ENCODE measurements at regions not wholly inside any gene's neighbourhood (a gene's known extent, or its start where the extent isn't known, plus 50 kb on each side); places are given as distances from the start of the nearest gene placed in this dataset.

DNA sequence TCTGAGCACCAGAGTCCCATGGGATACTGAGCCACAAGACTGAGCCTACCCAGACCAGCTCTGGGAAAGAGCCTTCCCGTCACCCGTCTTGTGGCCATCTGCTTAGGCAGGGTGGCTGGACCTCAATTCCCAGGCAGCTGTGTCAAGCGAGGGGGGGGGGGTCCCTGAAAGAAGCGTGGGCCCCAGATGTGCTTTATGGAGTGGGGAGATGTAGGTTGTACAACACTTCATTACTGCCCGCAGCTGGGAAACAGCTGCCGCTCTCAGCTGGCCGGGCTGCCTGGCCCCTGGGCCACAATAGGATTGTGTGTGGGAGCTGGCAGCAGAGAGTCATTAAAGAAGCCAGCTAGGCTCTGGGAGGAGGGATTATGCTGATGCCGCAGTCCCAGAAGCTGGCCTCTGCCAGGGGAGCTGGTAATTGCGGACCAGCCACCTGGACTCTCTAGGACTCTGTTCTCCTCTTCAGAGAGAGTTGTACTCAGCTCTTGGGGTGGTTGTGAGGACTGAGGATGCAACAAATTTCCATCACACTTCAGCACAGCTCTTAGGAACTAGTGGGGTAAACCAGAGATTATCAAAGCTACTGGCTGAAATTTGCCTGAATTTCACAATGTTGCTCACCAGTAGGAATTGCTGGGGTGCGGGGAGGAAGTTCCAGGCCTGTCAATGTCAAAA is 145.4 kb downstream of the GADD45G start:
- no peak overlapping the region for H2AFZ ChIP-seq (ENCODE audit: low read depth, low read length, severe bottlenecking)
- H3K4me3 ChIP-seq (ENCODE audit: insufficient read depth, low read length, poor library complexity, severe bottlenecking) = no peak overlapping the region
- no peaks in the 10 kb centered on the region for H3K27me3 ChIP-seq (ENCODE audit: low read length)
- H3K9me2 ChIP-seq (replicated peaks; ENCODE audit: insufficient read depth, low read length) = no peaks in the 10 kb centered on the region
- H3K9me3 ChIP-seq (ENCODE audit: insufficient read depth, low read length) = no peaks in the 10 kb centered on the region
- no peaks in the 10 kb centered on the region for H4K20me1 ChIP-seq (ENCODE audit: low read depth, low read length)
- no peaks in the 10 kb centered on the region for H3K36me3 ChIP-seq (ENCODE audit: low read length)
- H3K79me2 ChIP-seq (ENCODE audit: insufficient read depth, low read length) = no peaks in the 10 kb centered on the region
- H3K27ac ChIP-seq (ENCODE audit: low read depth, low read length) = no peak overlapping the region
- TF ChIP-seq, protein P1, sequence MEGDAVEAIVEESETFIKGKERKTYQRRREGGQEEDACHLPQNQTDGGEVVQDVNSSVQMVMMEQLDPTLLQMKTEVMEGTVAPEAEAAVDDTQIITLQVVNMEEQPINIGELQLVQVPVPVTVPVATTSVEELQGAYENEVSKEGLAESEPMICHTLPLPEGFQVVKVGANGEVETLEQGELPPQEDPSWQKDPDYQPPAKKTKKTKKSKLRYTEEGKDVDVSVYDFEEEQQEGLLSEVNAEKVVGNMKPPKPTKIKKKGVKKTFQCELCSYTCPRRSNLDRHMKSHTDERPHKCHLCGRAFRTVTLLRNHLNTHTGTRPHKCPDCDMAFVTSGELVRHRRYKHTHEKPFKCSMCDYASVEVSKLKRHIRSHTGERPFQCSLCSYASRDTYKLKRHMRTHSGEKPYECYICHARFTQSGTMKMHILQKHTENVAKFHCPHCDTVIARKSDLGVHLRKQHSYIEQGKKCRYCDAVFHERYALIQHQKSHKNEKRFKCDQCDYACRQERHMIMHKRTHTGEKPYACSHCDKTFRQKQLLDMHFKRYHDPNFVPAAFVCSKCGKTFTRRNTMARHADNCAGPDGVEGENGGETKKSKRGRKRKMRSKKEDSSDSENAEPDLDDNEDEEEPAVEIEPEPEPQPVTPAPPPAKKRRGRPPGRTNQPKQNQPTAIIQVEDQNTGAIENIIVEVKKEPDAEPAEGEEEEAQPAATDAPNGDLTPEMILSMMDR (IDR thresholded peaks at IDR 0.05; ENCODE audit: insufficient read depth, low read length, poor library complexity, severe bottlenecking) = no peak
- TF ChIP-seq EZH2phosphoT487 (conservative IDR thresholded peaks at IDR 0.05; ENCODE audit: low read length) = no peak
- no peak overlapping the region for H3K9ac ChIP-seq (ENCODE audit: low read length)
- H3F3A ChIP-seq (ENCODE audit: insufficient read depth) = no peaks in the 10 kb centered on the region
- no peak overlapping the region for H3K4me2 ChIP-seq (ENCODE audit: low read depth, low read length, poor library complexity, severe bottlenecking)

DNA sequence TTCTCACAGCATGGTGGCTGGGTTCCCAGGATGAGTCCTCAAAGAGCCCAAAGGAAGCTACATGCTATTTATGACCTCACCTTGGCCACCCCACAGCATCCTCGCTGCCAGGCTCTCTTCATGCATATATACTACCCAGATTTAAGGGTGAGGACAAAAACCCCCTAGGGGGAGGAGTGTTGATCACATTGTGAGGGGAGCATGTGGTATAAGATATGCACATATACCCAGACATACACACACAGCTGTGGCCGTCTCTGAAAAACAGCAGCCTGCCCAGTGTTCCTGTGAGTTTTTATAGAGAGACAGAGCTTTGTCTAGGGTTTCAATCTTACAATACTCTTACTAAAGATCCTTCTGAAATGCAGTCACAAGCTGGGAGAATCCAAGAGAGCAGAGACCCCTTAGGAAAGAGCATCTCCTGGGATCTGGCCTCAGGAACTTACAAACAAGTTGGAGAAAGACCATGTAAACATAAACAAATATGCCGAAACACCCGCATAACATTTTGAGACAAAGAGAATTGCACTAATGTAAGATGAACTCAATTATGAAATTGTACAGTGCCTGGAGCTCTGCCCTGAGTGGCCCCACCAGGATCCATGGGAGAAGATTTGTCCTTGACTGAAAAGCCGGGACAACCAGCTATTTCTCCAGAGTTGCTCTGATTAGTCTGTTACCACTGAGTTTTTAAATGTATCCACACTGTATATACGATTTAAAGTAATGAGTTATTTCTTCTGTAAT is 146.4 kb downstream of the GADD45G start:
- Histone ChIP-seq H3F3A (ENCODE audit: insufficient read depth) (no peaks in the 10 kb centered on the region), H3K27ac (ENCODE audit: low read depth, low read length) (no peak overlapping the region), H3K9me3 (ENCODE audit: insufficient read depth, low read length) (no peaks in the 10 kb centered on the region), H3K4me3 (ENCODE audit: insufficient read depth, low read length, poor library complexity, severe bottlenecking) (no peak overlapping the region), H3K9ac (ENCODE audit: low read length) (no peak overlapping the region), H3K27me3 (ENCODE audit: low read length) (no peaks in the 10 kb centered on the region), H2AFZ (ENCODE audit: low read depth, low read length, severe bottlenecking) (no peak overlapping the region), H3K4me2 (ENCODE audit: low read depth, low read length, poor library complexity, severe bottlenecking) (no peak overlapping the region), H3K9me2 (replicated peaks; ENCODE audit: insufficient read depth, low read length) (no peaks in the 10 kb centered on the region), H3K36me3 (ENCODE audit: low read length) (no peaks in the 10 kb centered on the region), H4K20me1 (ENCODE audit: low read depth, low read length) (no peaks in the 10 kb centered on the region), H3K79me2 (ENCODE audit: insufficient read depth, low read length) (no peaks in the 10 kb centered on the region)
- TF ChIP-seq, protein P1 (IDR thresholded peaks at IDR 0.05; ENCODE audit: insufficient read depth, low read length, poor library complexity, severe bottlenecking) = no peak
- no peak for TF ChIP-seq EZH2phosphoT487 (conservative IDR thresholded peaks at IDR 0.05; ENCODE audit: low read length)

DNA sequence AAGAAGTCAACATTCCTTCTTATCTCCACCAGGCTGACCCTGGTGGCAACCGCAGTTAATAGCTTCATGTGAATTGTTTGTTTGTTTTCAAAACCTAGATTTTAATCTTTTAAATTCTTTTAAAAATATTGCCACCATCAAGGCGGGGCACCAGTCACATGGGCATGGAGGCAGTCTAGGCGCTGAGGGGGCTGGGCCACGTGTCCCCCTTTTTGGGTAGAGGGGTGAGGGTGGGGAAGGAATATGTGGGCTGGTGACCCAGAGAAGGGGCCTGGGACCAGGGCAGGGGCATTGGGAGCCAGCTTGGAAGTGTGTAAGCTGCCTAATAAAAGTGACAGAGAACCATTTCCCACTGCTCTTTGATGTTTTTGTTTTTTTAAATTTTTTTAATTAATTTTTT is 147.3 kb downstream of the GADD45G start:
- Histone ChIP-seq H3K9ac (ENCODE audit: low read length) (no peak overlapping the region), H3K4me3 (ENCODE audit: insufficient read depth, low read length, poor library complexity, severe bottlenecking) (no peak overlapping the region)

More for the DNA sequence above, 147.3 kb downstream of the GADD45G start:
- Histone ChIP-seq H4K20me1 (ENCODE audit: low read depth, low read length) (no peaks in the 10 kb centered on the region), H2AFZ (ENCODE audit: low read depth, low read length, severe bottlenecking) (no peak overlapping the region), H3K4me2 (ENCODE audit: low read depth, low read length, poor library complexity, severe bottlenecking) (no peak overlapping the region), H3K79me2 (ENCODE audit: insufficient read depth, low read length) (no peaks in the 10 kb centered on the region), H3K36me3 (ENCODE audit: low read length) (no peaks in the 10 kb centered on the region), H3K27ac (ENCODE audit: low read depth, low read length) (no peak overlapping the region), H3K9me2 (replicated peaks; ENCODE audit: insufficient read depth, low read length) (no peaks in the 10 kb centered on the region), H3F3A (ENCODE audit: insufficient read depth) (no peaks in the 10 kb centered on the region), H3K27me3 (ENCODE audit: low read length) (no peaks in the 10 kb centered on the region), H3K9me3 (ENCODE audit: insufficient read depth, low read length) (no peaks in the 10 kb centered on the region)
- TF ChIP-seq, protein P1 (IDR thresholded peaks at IDR 0.05; ENCODE audit: insufficient read depth, low read length, poor library complexity, severe bottlenecking) = no peak
- TF ChIP-seq EZH2phosphoT487 (conservative IDR thresholded peaks at IDR 0.05; ENCODE audit: low read length) = no peak

Measured in SU-DHL-6 (cell line).